HEK293 (cell line): ENCODE measurements at regions not wholly inside any gene's neighbourhood (a gene's known extent, or its start where the extent isn't known, plus 50 kb on each side); places are given as distances from the start of the nearest gene placed in this dataset.

Source experiments
- KLF16 ChIP-seq: fragments of 450-650 bp; formaldehyde crosslinking; IDR thresholded peaks from 2 replicates; pipeline ENCODE4 v1.5.1; 2017; ENCODE audit warnings: missing biosample characterization, missing genetic modification characterization
- ZNF157 ChIP-seq: fragments of 450-650 bp; formaldehyde crosslinking; IDR thresholded peaks from 2 replicates; pipeline ENCODE4 v1.5.1; 2016; ENCODE audit warnings: missing biosample characterization, missing genetic modification characterization
- TF ChIP-seq, protein P1 (sequence below): fragments of 450-650 bp; formaldehyde crosslinking; IDR thresholded peaks from 2 replicates; pipeline ENCODE4 v1.5.1; 2016; ENCODE audit warnings: missing biosample characterization, missing genetic modification characterization
- TF ChIP-seq, protein P2 (sequence below): IDR thresholded peaks from 2 replicates; pipeline ENCODE4 v1.6.1; 2011; ENCODE audit warnings: mild to moderate bottlenecking, low read depth, low read length, borderline replicate concordance

DNA sequence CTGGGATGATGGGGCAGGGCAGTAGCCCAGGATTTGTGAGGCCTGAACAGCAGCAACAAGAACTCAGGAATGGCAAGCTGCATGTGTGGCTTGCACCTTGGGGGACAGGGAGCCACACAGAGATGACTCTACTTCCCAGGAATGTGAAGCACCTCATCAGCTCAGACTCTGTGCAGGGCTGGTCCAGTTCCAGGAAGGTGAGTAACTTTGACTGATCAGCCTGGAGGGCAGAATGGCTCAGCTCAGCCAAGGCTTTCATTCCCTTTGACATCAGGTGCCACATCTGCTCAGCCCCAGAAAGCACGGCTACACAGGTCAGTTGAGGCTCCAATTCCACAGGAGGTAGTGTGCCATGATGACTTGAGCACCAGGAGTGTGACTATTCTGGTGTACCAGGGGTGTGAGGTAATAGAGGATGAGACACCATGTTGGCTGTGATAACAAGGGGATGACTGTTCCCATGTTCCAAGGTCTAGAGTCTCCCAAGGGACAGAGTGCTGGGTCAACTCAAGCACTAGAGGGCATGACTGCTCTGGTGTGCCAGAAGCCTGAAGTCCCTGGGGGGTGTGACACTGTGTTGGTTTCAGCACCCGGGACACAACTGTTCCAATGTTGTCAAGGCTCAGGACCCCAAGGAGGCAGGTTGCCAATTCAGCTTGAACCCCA is 625.8 kb upstream of the ADGRL2 start:
- no peak for TF ChIP-seq ZNF157
- TF ChIP-seq, protein P1, sequence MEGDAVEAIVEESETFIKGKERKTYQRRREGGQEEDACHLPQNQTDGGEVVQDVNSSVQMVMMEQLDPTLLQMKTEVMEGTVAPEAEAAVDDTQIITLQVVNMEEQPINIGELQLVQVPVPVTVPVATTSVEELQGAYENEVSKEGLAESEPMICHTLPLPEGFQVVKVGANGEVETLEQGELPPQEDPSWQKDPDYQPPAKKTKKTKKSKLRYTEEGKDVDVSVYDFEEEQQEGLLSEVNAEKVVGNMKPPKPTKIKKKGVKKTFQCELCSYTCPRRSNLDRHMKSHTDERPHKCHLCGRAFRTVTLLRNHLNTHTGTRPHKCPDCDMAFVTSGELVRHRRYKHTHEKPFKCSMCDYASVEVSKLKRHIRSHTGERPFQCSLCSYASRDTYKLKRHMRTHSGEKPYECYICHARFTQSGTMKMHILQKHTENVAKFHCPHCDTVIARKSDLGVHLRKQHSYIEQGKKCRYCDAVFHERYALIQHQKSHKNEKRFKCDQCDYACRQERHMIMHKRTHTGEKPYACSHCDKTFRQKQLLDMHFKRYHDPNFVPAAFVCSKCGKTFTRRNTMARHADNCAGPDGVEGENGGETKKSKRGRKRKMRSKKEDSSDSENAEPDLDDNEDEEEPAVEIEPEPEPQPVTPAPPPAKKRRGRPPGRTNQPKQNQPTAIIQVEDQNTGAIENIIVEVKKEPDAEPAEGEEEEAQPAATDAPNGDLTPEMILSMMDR (tag by site-specific recombination): no peak
- TF ChIP-seq KLF16 (tag by site-specific recombination): no peak
- TF ChIP-seq, protein P2, sequence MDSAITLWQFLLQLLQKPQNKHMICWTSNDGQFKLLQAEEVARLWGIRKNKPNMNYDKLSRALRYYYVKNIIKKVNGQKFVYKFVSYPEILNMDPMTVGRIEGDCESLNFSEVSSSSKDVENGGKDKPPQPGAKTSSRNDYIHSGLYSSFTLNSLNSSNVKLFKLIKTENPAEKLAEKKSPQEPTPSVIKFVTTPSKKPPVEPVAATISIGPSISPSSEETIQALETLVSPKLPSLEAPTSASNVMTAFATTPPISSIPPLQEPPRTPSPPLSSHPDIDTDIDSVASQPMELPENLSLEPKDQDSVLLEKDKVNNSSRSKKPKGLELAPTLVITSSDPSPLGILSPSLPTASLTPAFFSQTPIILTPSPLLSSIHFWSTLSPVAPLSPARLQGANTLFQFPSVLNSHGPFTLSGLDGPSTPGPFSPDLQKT: no peak
